Adipocyte (in vitro differentiated cells): ENCODE measurements at regions not wholly inside any gene's neighbourhood (a gene's known extent, or its start where the extent isn't known, plus 50 kb on each side); places are given as distances from the start of the nearest gene placed in this dataset.

Experiments used
- DNase-seq: peaks from one replicate; pipeline ENCODE4 v3.0.0-alpha.2; 2015; ENCODE audit warnings: low read depth
- H3K27me3 ChIP-seq: replicated peaks from 2 replicates; pipeline ENCODE4 v1.7.0; 2013; ENCODE audit warnings: mild to moderate bottlenecking, low read length, moderate library complexity; ENCODE audit not compliant: control insufficient read depth, insufficient read depth
- H3K36me3 ChIP-seq: 2 replicates; pipeline ENCODE4 v1.7.0; 2013; ENCODE audit warnings: low read length, mild to moderate bottlenecking, moderate library complexity; ENCODE audit not compliant: control insufficient read depth, insufficient read depth, severe bottlenecking
- H3K4me1 ChIP-seq: 2 replicates; pipeline ENCODE4 v1.7.0; 2013; ENCODE audit warnings: mild to moderate bottlenecking, low read length, moderate library complexity; ENCODE audit not compliant: control insufficient read depth, insufficient read depth
- H3K4me3 ChIP-seq: 2 replicates; pipeline ENCODE4 v1.7.0; 2013; ENCODE audit warnings: mild to moderate bottlenecking, low read length, moderate library complexity
- H3K9ac ChIP-seq: 2 replicates; pipeline ENCODE4 v1.7.0; 2013; ENCODE audit warnings: mild to moderate bottlenecking, low read length, moderate library complexity
- H3K9me3 ChIP-seq: 2 replicates; pipeline ENCODE4 v1.7.0; 2013; ENCODE audit warnings: mild to moderate bottlenecking, low read length, moderate library complexity; ENCODE audit not compliant: control insufficient read depth

- no peak for DNase-seq
- Histone ChIP-seq H3K27me3 (no peaks in the 10 kb centered on the region), H3K4me3 (no peak overlapping the region), H3K9me3 (no peaks in the 10 kb centered on the region), H3K4me1 (peaks cover 26% of the 10 kb centered on the region), H3K9ac (no peak overlapping the region), H3K36me3 (no peaks in the 10 kb centered on the region)
Observed at GRCh38 chr9:16319646-16320045, 550.8 kb downstream of the BNC2 start.

- H3K9me3 ChIP-seq, result no peaks in the 10 kb centered on the region
- no peak for DNase-seq
- no peaks in the 10 kb centered on the region for H3K27me3 ChIP-seq
- H3K36me3 ChIP-seq, result no peaks in the 10 kb centered on the region
- H3K9ac ChIP-seq, result no peak overlapping the region
- H3K4me3 ChIP-seq, result no peak overlapping the region
- H3K4me1 ChIP-seq, result peaks cover 21% of the 10 kb centered on the region
Observed at GRCh38 chr9:16320338-16320902, 550.0 kb downstream of the BNC2 start.

- peak overlapping the region; percentile 30 for H3K4me3 ChIP-seq
- DNase-seq, result peak; percentile 19
Observed at GRCh38 chr9:16321461-16322119, 548.9 kb downstream of the BNC2 start.

GRCh38 chr9:16322849-16323248 is 547.6 kb downstream of the BNC2 start:
- H3K9ac ChIP-seq, result no peak overlapping the region
- H3K4me3 ChIP-seq, result no peak overlapping the region
- H3K36me3 ChIP-seq, result no peaks in the 10 kb centered on the region
- no peaks in the 10 kb centered on the region for H3K27me3 ChIP-seq
- peaks cover 15% of the 10 kb centered on the region for H3K4me1 ChIP-seq
- H3K9me3 ChIP-seq, result no peaks in the 10 kb centered on the region
- no peak for DNase-seq

More at GRCh38 chr9:16321461-16322119, 548.9 kb downstream of the BNC2 start:
- Histone ChIP-seq H3K36me3 (no peaks in the 10 kb centered on the region), H3K4me1 (peaks cover 15% of the 10 kb centered on the region), H3K9me3 (no peaks in the 10 kb centered on the region), H3K9ac (peak overlapping the region; percentile 65), H3K27me3 (no peaks in the 10 kb centered on the region)

- Histone ChIP-seq H3K27me3 (no peaks in the 10 kb centered on the region), H3K36me3 (no peaks in the 10 kb centered on the region), H3K4me3 (no peak overlapping the region), H3K4me1 (peaks cover 25% of the 10 kb centered on the region), H3K9me3 (no peaks in the 10 kb centered on the region), H3K9ac (no peak overlapping the region)
- no peak for DNase-seq
Observed at GRCh38 chr9:16325966-16326365, 544.5 kb downstream of the BNC2 start.

- H3K4me1 ChIP-seq, result peaks cover 16% of the 10 kb centered on the region
- no peak for DNase-seq
- H3K27me3 ChIP-seq, result no peaks in the 10 kb centered on the region
- no peaks in the 10 kb centered on the region for H3K9me3 ChIP-seq
- H3K9ac ChIP-seq, result no peak overlapping the region
- no peak overlapping the region for H3K4me3 ChIP-seq
- H3K36me3 ChIP-seq, result no peaks in the 10 kb centered on the region
Observed at GRCh38 chr9:16328349-16328748, 542.1 kb downstream of the BNC2 start.

GRCh38 chr9:16329671-16330113 is 540.8 kb downstream of the BNC2 start:
- Histone ChIP-seq H3K4me3 (no peak overlapping the region), H3K27me3 (no peaks in the 10 kb centered on the region), H3K9me3 (no peaks in the 10 kb centered on the region), H3K36me3 (no peaks in the 10 kb centered on the region), H3K9ac (no peak overlapping the region), H3K4me1 (peaks cover 16% of the 10 kb centered on the region)
- DNase-seq, result no peak

- no peak overlapping the region for H3K9ac ChIP-seq
- H3K27me3 ChIP-seq, result no peaks in the 10 kb centered on the region
- no peak overlapping the region for H3K4me3 ChIP-seq
- DNase-seq, result no peak
- peaks cover 22% of the 10 kb centered on the region for H3K4me1 ChIP-seq
- no peaks in the 10 kb centered on the region for H3K36me3 ChIP-seq
- no peaks in the 10 kb centered on the region for H3K9me3 ChIP-seq
Observed at GRCh38 chr9:16331031-16331430, 539.4 kb downstream of the BNC2 start.

GRCh38 chr9:16331527-16331926 is 538.9 kb downstream of the BNC2 start:
- no peak for DNase-seq
- no peaks in the 10 kb centered on the region for H3K9me3 ChIP-seq
- peaks cover 27% of the 10 kb centered on the region for H3K4me1 ChIP-seq
- no peaks in the 10 kb centered on the region for H3K36me3 ChIP-seq
- no peak overlapping the region for H3K9ac ChIP-seq
- H3K4me3 ChIP-seq, result no peak overlapping the region
- no peaks in the 10 kb centered on the region for H3K27me3 ChIP-seq

- Histone ChIP-seq H3K36me3 (no peaks in the 10 kb centered on the region), H3K27me3 (no peaks in the 10 kb centered on the region), H3K4me1 (peaks cover 37% of the 10 kb centered on the region), H3K4me3 (no peak overlapping the region), H3K9me3 (no peaks in the 10 kb centered on the region), H3K9ac (no peak overlapping the region)
- DNase-seq, result no peak
Observed at GRCh38 chr9:16333691-16334090, 536.8 kb downstream of the BNC2 start.

GRCh38 chr9:16335788-16336580 is 534.5 kb downstream of the BNC2 start:
- Histone ChIP-seq H3K9ac (peak overlapping the region; percentile 62), H3K36me3 (no peaks in the 10 kb centered on the region), H3K9me3 (no peaks in the 10 kb centered on the region), H3K4me1 (peaks cover 28% of the 10 kb centered on the region), H3K27me3 (no peaks in the 10 kb centered on the region), H3K4me3 (peak overlapping the region; percentile 3)
- DNase-seq, result peak; percentile 98
